ENCODE measurements at regions not wholly inside any gene's neighbourhood (a gene's known extent, or its start where the extent isn't known, plus 50 kb on each side); places are given as distances from the start of the nearest gene placed in this dataset.

DNA sequence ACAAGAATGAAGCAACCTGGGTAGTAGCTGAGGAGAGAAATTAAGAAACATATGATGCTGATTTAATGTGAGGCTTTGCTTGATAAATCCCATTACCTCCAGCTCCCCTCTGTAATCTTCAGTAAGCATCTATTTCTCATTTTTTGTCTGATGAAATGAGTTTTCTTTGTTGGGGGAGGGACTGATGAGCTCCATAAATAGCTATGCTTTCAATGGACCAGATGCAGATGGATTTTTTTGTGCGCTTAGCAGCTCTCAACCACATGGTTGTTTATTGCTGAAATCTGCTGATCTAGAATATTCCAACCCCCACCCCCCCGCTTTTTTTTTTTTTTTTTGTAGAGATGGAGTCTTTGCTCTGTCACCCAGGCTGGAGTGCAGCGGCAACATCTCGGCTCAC, 1082.0 kb downstream of the RAPGEF2 start:
- in situ Hi-C loops (cut with MboI; ENCODE audit: low pct_ligation_motif_present in 1 of 4, low pct_unique_long_range_greater_than_20kb in 1 of 4, low sequenced_read_pairs in 3 of 4) (no loop called here), intact Hi-C loops (cut with DNase I; ENCODE audit: low total_unique reads) (no loop called here)
- no peaks in the 10 kb centered on the region for H3K4me1 ChIP-seq
- no peak overlapping the region for H3K27ac ChIP-seq
- TF ChIP-seq POLR2AphosphoS5 (IDR thresholded peaks at IDR 0.05) (no peak), EP300 (IDR thresholded peaks at IDR 0.05; ENCODE audit: low read depth) (no peak), POLR2A (IDR thresholded peaks at IDR 0.05) (no peak)
- TF ChIP-seq, protein P1, sequence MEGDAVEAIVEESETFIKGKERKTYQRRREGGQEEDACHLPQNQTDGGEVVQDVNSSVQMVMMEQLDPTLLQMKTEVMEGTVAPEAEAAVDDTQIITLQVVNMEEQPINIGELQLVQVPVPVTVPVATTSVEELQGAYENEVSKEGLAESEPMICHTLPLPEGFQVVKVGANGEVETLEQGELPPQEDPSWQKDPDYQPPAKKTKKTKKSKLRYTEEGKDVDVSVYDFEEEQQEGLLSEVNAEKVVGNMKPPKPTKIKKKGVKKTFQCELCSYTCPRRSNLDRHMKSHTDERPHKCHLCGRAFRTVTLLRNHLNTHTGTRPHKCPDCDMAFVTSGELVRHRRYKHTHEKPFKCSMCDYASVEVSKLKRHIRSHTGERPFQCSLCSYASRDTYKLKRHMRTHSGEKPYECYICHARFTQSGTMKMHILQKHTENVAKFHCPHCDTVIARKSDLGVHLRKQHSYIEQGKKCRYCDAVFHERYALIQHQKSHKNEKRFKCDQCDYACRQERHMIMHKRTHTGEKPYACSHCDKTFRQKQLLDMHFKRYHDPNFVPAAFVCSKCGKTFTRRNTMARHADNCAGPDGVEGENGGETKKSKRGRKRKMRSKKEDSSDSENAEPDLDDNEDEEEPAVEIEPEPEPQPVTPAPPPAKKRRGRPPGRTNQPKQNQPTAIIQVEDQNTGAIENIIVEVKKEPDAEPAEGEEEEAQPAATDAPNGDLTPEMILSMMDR (IDR thresholded peaks at IDR 0.05) = no peak
- H3K9me3 ChIP-seq = no peaks in the 10 kb centered on the region
- DNase-seq = no peak
- 60 to 89% methylated on average over 2 to 4 of the region's 4 CpGs for WGBS, 2 donors (ENCODE audit: low coverage in 1 of 2)
- no peaks in the 10 kb centered on the region for H3K36me3 ChIP-seq
- H3K4me3 ChIP-seq = no peak overlapping the region
- H3K27me3 ChIP-seq = no peaks in the 10 kb centered on the region

- TF ChIP-seq POLR2AphosphoS5 (IDR thresholded peaks at IDR 0.05) = no peak
- TF ChIP-seq, protein P1 (IDR thresholded peaks at IDR 0.05) = no peak
- TF ChIP-seq EP300 (IDR thresholded peaks at IDR 0.05; ENCODE audit: low read depth) = no peak
- no peak for TF ChIP-seq POLR2A (IDR thresholded peaks at IDR 0.05)
- Histone ChIP-seq H3K36me3 (no peaks in the 10 kb centered on the region), H3K9me3 (no peaks in the 10 kb centered on the region), H3K4me3 (no peak overlapping the region), H3K27ac (no peak overlapping the region), H3K27me3 (no peaks in the 10 kb centered on the region), H3K4me1 (no peaks in the 10 kb centered on the region)
- WGBS, 2 donors (ENCODE audit: low coverage in 1 of 2) = 76 to 77% methylated on average over 4 of the region's 4 CpGs
- DNase-seq = no peak
- intact Hi-C loops (cut with DNase I; ENCODE audit: low total_unique reads) = no loop called here
- in situ Hi-C loops (cut with MboI; ENCODE audit: low pct_ligation_motif_present in 1 of 4, low pct_unique_long_range_greater_than_20kb in 1 of 4, low sequenced_read_pairs in 3 of 4) = no loop called here
Measured at GRCh38 chr4:160193787-160194186, 1090.9 kb downstream of the RAPGEF2 start.

GRCh38 chr4:160194716-160195115, 1091.8 kb downstream of the RAPGEF2 start:
- H3K27me3 ChIP-seq = no peaks in the 10 kb centered on the region
- TF ChIP-seq, protein P1 (IDR thresholded peaks at IDR 0.05) = no peak
- TF ChIP-seq EP300 (IDR thresholded peaks at IDR 0.05; ENCODE audit: low read depth) = no peak
- TF ChIP-seq POLR2A (IDR thresholded peaks at IDR 0.05) = no peak
- TF ChIP-seq POLR2AphosphoS5 (IDR thresholded peaks at IDR 0.05) = no peak
- no peak overlapping the region for H3K27ac ChIP-seq
- H3K4me3 ChIP-seq = no peak overlapping the region
- H3K4me1 ChIP-seq = no peaks in the 10 kb centered on the region
- no peak for DNase-seq
- H3K9me3 ChIP-seq = no peaks in the 10 kb centered on the region
- H3K36me3 ChIP-seq = no peaks in the 10 kb centered on the region
- intact Hi-C loops (cut with DNase I; ENCODE audit: low total_unique reads) (no loop called here), in situ Hi-C loops (cut with MboI; ENCODE audit: low pct_ligation_motif_present in 1 of 4, low pct_unique_long_range_greater_than_20kb in 1 of 4, low sequenced_read_pairs in 3 of 4) (no loop called here)
- WGBS, 2 donors (ENCODE audit: low coverage in 1 of 2) = 74% methylated on average over 5 of the region's 5 CpGs; no CpG with 5 or more reads in 1 of the 2 donors

DNA sequence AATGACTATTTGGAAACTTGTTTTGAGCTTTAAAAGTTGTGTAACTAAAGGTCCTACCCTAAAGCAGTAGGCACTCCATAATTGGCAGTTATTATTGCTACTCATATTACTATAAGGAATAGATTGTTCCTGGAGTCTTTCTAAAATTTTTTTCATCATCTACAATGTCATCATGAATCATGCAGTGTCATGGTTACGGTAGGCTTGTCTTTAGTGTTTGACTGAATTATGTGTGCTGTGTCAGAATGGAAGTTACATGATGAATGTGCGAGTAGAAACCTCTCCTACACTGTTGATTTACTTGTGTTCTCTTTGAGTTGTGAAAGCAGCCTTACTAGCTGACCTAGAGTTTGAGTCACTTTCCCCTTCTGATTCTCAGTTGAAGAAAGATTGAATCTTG, 1099.9 kb downstream of the RAPGEF2 start:
- H3K27ac ChIP-seq = no peak overlapping the region
- H3K4me3 ChIP-seq = no peak overlapping the region
- 70 to 80% methylated on average over 1 to 2 of the region's 2 CpGs for WGBS, 2 donors (ENCODE audit: low coverage in 1 of 2)
- no peaks in the 10 kb centered on the region for H3K9me3 ChIP-seq
- no peaks in the 10 kb centered on the region for H3K27me3 ChIP-seq
- no peaks in the 10 kb centered on the region for H3K4me1 ChIP-seq
- TF ChIP-seq, protein P1 (IDR thresholded peaks at IDR 0.05) = no peak
- TF ChIP-seq POLR2A (IDR thresholded peaks at IDR 0.05) (no peak), EP300 (IDR thresholded peaks at IDR 0.05; ENCODE audit: low read depth) (no peak), POLR2AphosphoS5 (IDR thresholded peaks at IDR 0.05) (no peak)
- no peak for DNase-seq
- in situ Hi-C loops (cut with MboI; ENCODE audit: low pct_ligation_motif_present in 1 of 4, low pct_unique_long_range_greater_than_20kb in 1 of 4, low sequenced_read_pairs in 3 of 4) (no loop called here), intact Hi-C loops (cut with DNase I; ENCODE audit: low total_unique reads) (no loop called here)
- H3K36me3 ChIP-seq = no peaks in the 10 kb centered on the region
